CD4-positive, CD25-positive, alpha-beta regulatory T cell (primary cell): ENCODE measurements at regions not wholly inside any gene's neighbourhood (a gene's known extent, or its start where the extent isn't known, plus 50 kb on each side); places are given as distances from the start of the nearest gene placed in this dataset.
"Not testable (repeated sequence)": the region's sequence is repeated elsewhere in the genome, so short reads cannot be mapped to it uniquely, and the experiment has no call there.

Experiments
- ATAC-seq, 2 donors: fragments of 150-1000 bp; cut with Tn5 transposase; one replicate each; pipeline ENCODE4 v1.10.0; 2021; ENCODE audit warnings: low read depth in 2 of 2, moderate number of reproducible peaks in 2 of 2, moderate library complexity in 1 of 2
- DNase-seq, 3 donors: peaks; one replicate each; pipeline versions ENCODE4 v3.0.0 to v3.0.0-alpha.2; 2012 to 2022; ENCODE audit warnings: mixed read lengths in 1 of 3
- H3K27ac ChIP-seq: one replicate; pipeline ENCODE4 v1.7.0; 2013; ENCODE audit warnings: mild to moderate bottlenecking, low read length; ENCODE audit not compliant: insufficient read depth, poor library complexity, severe bottlenecking
- H3K27me3 ChIP-seq: one replicate; pipeline ENCODE4 v1.7.0; 2013; ENCODE audit warnings: low read length; ENCODE audit not compliant: control insufficient read depth, insufficient read depth
- H3K36me3 ChIP-seq: one replicate; pipeline ENCODE4 v1.7.0; 2013; ENCODE audit warnings: mild to moderate bottlenecking, low read length, moderate library complexity; ENCODE audit not compliant: control insufficient read depth, insufficient read depth
- H3K4me1 ChIP-seq: 2 replicates; pipeline ENCODE4 v1.7.0; 2013; ENCODE audit warnings: mild to moderate bottlenecking, low read length; ENCODE audit not compliant: insufficient read depth, control insufficient read depth, poor library complexity, severe bottlenecking
- H3K4me3 ChIP-seq: one replicate; pipeline ENCODE4 v1.7.0; 2013; ENCODE audit warnings: low read depth, mild to moderate bottlenecking, low read length, moderate library complexity
- H3K9me3 ChIP-seq, 2 experiments: 1 replicate in 1 of 2; 2 replicates in 1 of 2; pipeline ENCODE4 v1.7.0; 2013; ENCODE audit warnings: low read length in 2 of 2, mild to moderate bottlenecking in 1 of 2, moderate library complexity in 1 of 2; ENCODE audit not compliant: control insufficient read depth in 2 of 2
- H3K27ac Mint-ChIP-seq, 3 donors: one replicate each; pipeline ENCODE4 v1.8.0; 2020 to 2022; ENCODE audit warnings: mild to moderate bottlenecking in 3 of 3, mixed read lengths in 3 of 3, moderate library complexity in 2 of 3
- H3K27me3 Mint-ChIP-seq: one replicate; pipeline ENCODE4 v1.8.0; 2022; ENCODE audit warnings: mild to moderate bottlenecking, mixed read lengths
- H3K36me3 Mint-ChIP-seq: one replicate; pipeline ENCODE4 v1.8.0; 2020; ENCODE audit warnings: mixed read lengths
- H3K4me1 Mint-ChIP-seq, 4 donors: one replicate each; pipeline ENCODE4 v1.8.0; 2020 to 2022; ENCODE audit warnings: mixed read lengths in 4 of 4, mild to moderate bottlenecking in 1 of 4
- H3K4me3 Mint-ChIP-seq, 4 donors: one replicate each; pipeline ENCODE4 v1.8.0; 2020 to 2022; ENCODE audit warnings: mild to moderate bottlenecking in 4 of 4, mixed read lengths in 4 of 4, moderate library complexity in 3 of 4
- H3K9me3 Mint-ChIP-seq, 7 donors: one replicate each; pipeline ENCODE4 v1.8.0; 2020 to 2022; ENCODE audit warnings: mixed read lengths in 7 of 7, mild to moderate bottlenecking in 3 of 7, moderate library complexity in 2 of 7

- H3K4me3 Mint-ChIP-seq, result no peak overlapping the region
- peaks cover 0 to 21% (median 10%) of the 10 kb centered on the region in 7 donors for H3K9me3 Mint-ChIP-seq
Observed at GRCh38 chr5:104512063-104512825, 949.7 kb upstream of the NUDT12 start.

DNA sequence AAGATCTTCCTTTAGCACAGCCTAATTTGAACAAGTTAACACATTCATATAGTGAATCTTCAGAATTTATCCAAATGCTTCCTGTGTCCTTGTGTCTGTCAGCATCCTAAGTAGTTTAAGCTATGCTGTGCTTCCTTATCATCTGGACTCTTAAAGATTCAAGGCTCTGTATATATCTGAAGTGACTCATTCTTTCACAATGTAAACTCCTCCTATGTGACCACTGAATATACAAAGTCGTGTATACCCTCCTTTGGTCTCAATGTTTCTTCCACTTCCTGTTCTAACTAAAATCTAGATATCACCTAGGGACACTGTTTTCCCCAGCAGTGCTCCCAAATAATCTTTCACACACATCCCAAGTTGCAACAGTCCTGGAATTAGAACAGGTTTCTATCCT lies 935.7 kb upstream of the NUDT12 start:
- no peaks in the 10 kb centered on the region for H3K4me1 Mint-ChIP-seq
- DNase-seq (no peak), ATAC-seq (no peak)
- no peak overlapping the region for H3K27ac Mint-ChIP-seq
- no peaks in the 10 kb centered on the region for H3K27me3 Mint-ChIP-seq
- Histone ChIP-seq H3K36me3 (no peaks in the 10 kb centered on the region), H3K27me3 (no peaks in the 10 kb centered on the region), H3K9me3 (peaks cover 0 to 4% of the 10 kb centered on the region in 2 experiments), H3K4me1 (no peaks in the 10 kb centered on the region), H3K27ac (no peak overlapping the region), H3K4me3 (no peak overlapping the region)
- peaks cover under 1 to 29% (median 4%) of the 10 kb centered on the region in 7 donors for H3K9me3 Mint-ChIP-seq
- H3K36me3 Mint-ChIP-seq, result no peaks in the 10 kb centered on the region
- no peak overlapping the region for H3K4me3 Mint-ChIP-seq

More at GRCh38 chr5:104512063-104512825, 949.7 kb upstream of the NUDT12 start:
- H3K27me3 ChIP-seq, result no peaks in the 10 kb centered on the region
- Mint-ChIP-seq H3K27ac (no peak overlapping the region), H3K36me3 (no peaks in the 10 kb centered on the region), H3K27me3 (no peaks in the 10 kb centered on the region), H3K4me1 (no peaks in the 10 kb centered on the region)
- DNase-seq, result no peak
- H3K4me3 ChIP-seq, result no peak overlapping the region
- no peaks in the 10 kb centered on the region for H3K4me1 ChIP-seq
- H3K36me3 ChIP-seq, result no peaks in the 10 kb centered on the region
- no peak overlapping the region for H3K27ac ChIP-seq
- H3K9me3 ChIP-seq, result peaks cover 7 to 11% of the 10 kb centered on the region in 2 experiments
- no peak for ATAC-seq

DNA sequence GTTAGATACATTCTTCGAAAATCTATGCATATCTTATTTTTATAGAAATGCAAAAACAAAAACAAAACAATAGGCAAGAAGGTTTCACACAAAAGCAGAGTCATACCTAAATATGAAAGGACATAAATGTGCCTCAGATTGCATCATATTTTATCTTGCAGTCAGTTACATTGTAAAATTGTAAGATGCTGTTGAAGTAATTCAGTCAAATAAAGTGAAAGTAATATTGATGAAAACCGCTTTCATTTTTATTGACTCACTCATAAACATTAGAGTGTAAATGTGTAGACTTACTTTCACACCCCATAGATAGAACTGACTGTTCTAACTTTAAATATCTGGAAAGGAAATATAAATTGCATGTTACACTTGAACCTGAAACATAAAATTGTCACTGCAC lies 931.5 kb upstream of the NUDT12 start:
- Histone ChIP-seq H3K4me3 (no peak overlapping the region), H3K9me3 (peaks cover 0 to 4% of the 10 kb centered on the region in 2 experiments), H3K27me3 (no peaks in the 10 kb centered on the region), H3K4me1 (no peaks in the 10 kb centered on the region), H3K36me3 (no peaks in the 10 kb centered on the region), H3K27ac (no peak overlapping the region)
- peaks cover 1 to 15% (median 3%) of the 10 kb centered on the region in 7 donors for H3K9me3 Mint-ChIP-seq
- H3K4me3 Mint-ChIP-seq, result no peak overlapping the region
- H3K27me3 Mint-ChIP-seq, result no peaks in the 10 kb centered on the region
- DNase-seq, result no peak
- no peaks in the 10 kb centered on the region for H3K4me1 Mint-ChIP-seq
- H3K27ac Mint-ChIP-seq, result no peak overlapping the region
- no peaks in the 10 kb centered on the region for H3K36me3 Mint-ChIP-seq
- ATAC-seq, result no peak

GRCh38 chr5:104472811-104473210 lies 910.2 kb upstream of the NUDT12 start:
- H3K9me3 ChIP-seq, result peaks cover 0 to 3% of the 10 kb centered on the region in 2 experiments
- no peak overlapping the region for H3K4me3 ChIP-seq
- no peaks in the 10 kb centered on the region for H3K4me1 ChIP-seq
- DNase-seq (no peak), ATAC-seq (no peak)
- no peak overlapping the region for H3K4me3 Mint-ChIP-seq
- H3K27ac Mint-ChIP-seq, result no peak overlapping the region
- H3K27ac ChIP-seq, result no peak overlapping the region
- no peaks in the 10 kb centered on the region for H3K27me3 ChIP-seq
- H3K36me3 Mint-ChIP-seq, result no peaks in the 10 kb centered on the region
- no peaks in the 10 kb centered on the region for H3K36me3 ChIP-seq
- no peaks in the 10 kb centered on the region for H3K4me1 Mint-ChIP-seq
- H3K27me3 Mint-ChIP-seq, result no peaks in the 10 kb centered on the region
- peaks cover 2 to 12% (median 11%) of the 10 kb centered on the region in 7 donors for H3K9me3 Mint-ChIP-seq

- no peaks in the 10 kb centered on the region for H3K4me1 Mint-ChIP-seq
- no peaks in the 10 kb centered on the region for H3K4me1 ChIP-seq
- no peak overlapping the region for H3K27ac ChIP-seq
- DNase-seq, result no peak
- no peak for ATAC-seq
- H3K9me3 Mint-ChIP-seq, result peaks cover 0 to 18% (median 6%) of the 10 kb centered on the region in 7 donors
- no peaks in the 10 kb centered on the region for H3K36me3 Mint-ChIP-seq
- H3K4me3 ChIP-seq, result no peak overlapping the region
- H3K27ac Mint-ChIP-seq, result no peak overlapping the region
- H3K4me3 Mint-ChIP-seq, result no peak overlapping the region
- H3K9me3 ChIP-seq, result peaks cover 0 to 6% of the 10 kb centered on the region in 2 experiments
- H3K36me3 ChIP-seq, result no peaks in the 10 kb centered on the region
- no peaks in the 10 kb centered on the region for H3K27me3 Mint-ChIP-seq
- no peaks in the 10 kb centered on the region for H3K27me3 ChIP-seq
Observed at GRCh38 chr5:104456122-104456521, 893.5 kb upstream of the NUDT12 start.

DNA sequence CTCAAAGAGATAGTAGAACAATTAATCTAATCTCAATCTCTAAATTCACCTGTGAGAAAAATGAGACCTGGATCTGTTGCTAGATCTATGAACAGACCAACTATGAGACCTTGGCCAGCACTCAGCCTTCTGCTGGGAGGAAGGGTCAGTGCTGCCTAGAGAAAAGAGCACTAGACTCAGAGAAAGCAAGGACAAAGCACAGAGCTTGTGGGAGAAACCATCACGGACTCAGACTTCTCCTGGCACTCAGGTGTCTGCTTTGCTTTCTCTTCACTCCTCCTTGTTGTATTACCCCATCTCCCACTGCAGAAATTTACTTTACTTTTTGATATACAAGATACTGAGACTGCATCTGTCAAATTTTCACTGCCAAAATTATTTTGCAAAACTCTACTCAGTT lies 890.0 kb upstream of the NUDT12 start:
- H3K27ac ChIP-seq, result no peak overlapping the region
- peaks cover 0 to 16% (median 7%) of the 10 kb centered on the region in 7 donors for H3K9me3 Mint-ChIP-seq
- H3K27me3 Mint-ChIP-seq, result no peaks in the 10 kb centered on the region
- H3K9me3 ChIP-seq, result peaks cover 0 to 6% of the 10 kb centered on the region in 2 experiments
- H3K27me3 ChIP-seq, result no peaks in the 10 kb centered on the region
- H3K36me3 Mint-ChIP-seq, result no peaks in the 10 kb centered on the region
- no peak overlapping the region for H3K4me3 Mint-ChIP-seq
- no peaks in the 10 kb centered on the region for H3K4me1 Mint-ChIP-seq
- H3K4me1 ChIP-seq, result no peaks in the 10 kb centered on the region
- no peak for ATAC-seq
- H3K27ac Mint-ChIP-seq, result no peak overlapping the region
- no peak for DNase-seq
- H3K36me3 ChIP-seq, result no peaks in the 10 kb centered on the region
- no peak overlapping the region for H3K4me3 ChIP-seq

DNA sequence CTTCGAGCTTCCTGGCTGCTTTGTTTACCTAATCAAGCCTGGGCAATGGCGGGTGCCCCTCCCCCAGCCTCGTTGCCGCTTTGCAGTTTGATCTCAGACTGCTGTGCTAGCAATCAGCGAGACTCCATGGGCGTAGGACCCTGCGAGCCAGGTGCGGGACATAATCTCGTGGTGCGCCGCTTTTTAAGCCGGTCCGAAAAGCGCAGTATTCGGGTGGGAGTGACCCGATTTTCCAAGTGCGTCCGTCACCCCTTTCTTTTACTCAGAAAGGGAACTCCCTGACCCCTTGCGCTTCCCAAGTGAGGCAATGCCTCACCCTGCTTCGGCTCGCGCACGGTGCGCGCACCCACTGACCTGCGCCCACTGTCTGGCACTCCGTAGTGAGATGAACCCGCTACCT lies 889.3 kb upstream of the NUDT12 start:
- H3K9me3 Mint-ChIP-seq, result peaks cover 0 to 12% (median 5%) of the 10 kb centered on the region in 7 donors
- H3K27me3 Mint-ChIP-seq, H3K27ac Mint-ChIP-seq, H3K4me3 ChIP-seq, H3K36me3 ChIP-seq, H3K4me3 Mint-ChIP-seq, ATAC-seq, H3K27me3 ChIP-seq, H3K36me3 Mint-ChIP-seq, H3K9me3 ChIP-seq, H3K27ac ChIP-seq, H3K4me1 ChIP-seq, DNase-seq, H3K4me1 Mint-ChIP-seq: not testable (repeated sequence)

- no peaks in the 10 kb centered on the region for H3K36me3 Mint-ChIP-seq
- no peak overlapping the region for H3K27ac Mint-ChIP-seq
Observed at GRCh38 chr5:104444656-104445055, 882.1 kb upstream of the NUDT12 start.

More at GRCh38 chr5:104444656-104445055, 882.1 kb upstream of the NUDT12 start:
- Histone ChIP-seq H3K4me1 (no peaks in the 10 kb centered on the region), H3K9me3 (no peaks in the 10 kb centered on the region), H3K27me3 (no peaks in the 10 kb centered on the region), H3K4me3 (no peak overlapping the region), H3K36me3 (no peaks in the 10 kb centered on the region), H3K27ac (no peak overlapping the region)
- H3K9me3 Mint-ChIP-seq, result peaks cover 0 to 20% (median 10%) of the 10 kb centered on the region in 7 donors
- H3K4me1 Mint-ChIP-seq, result no peaks in the 10 kb centered on the region
- H3K4me3 Mint-ChIP-seq, result no peak overlapping the region
- DNase-seq (no peak), ATAC-seq (no peak)
- H3K27me3 Mint-ChIP-seq, result no peaks in the 10 kb centered on the region
